ENCODE measurements at regions not wholly inside any gene's neighbourhood (a gene's known extent, or its start where the extent isn't known, plus 50 kb on each side); places are given as distances from the start of the nearest gene placed in this dataset.

DNA sequence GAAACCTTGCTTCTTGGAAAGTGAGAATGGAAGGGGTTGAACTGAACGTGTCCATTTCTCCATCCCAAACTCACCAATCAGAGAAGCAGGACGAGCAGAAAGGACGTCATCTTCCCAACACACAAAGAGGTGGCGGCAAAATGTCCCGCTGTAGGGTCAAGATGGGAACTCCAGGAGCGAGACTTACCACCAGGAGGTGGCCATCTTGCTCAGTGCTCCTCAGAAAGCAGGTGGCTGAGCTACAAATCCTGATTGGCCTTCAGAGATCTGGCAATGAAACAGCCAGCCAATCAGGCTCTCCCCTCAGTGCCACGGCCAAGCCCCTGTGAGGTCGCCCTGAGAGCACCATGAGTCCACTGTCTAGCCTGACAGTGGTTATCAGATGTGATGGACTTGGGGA, 259.0 kb downstream of the NDUFS4 start:
- no peak for TF ChIP-seq CTCF (IDR thresholded peaks at IDR 0.05)
- no peak for TF ChIP-seq EZH2 (IDR thresholded peaks at IDR 0.05; ENCODE audit: borderline replicate concordance, insufficient read depth, low read depth, low read length, poor library complexity, severe bottlenecking)

Data from B cell (primary cell).